Upper lobe of right lung (tissue), 1 donor: ENCODE measurements at regions not wholly inside any gene's neighbourhood (a gene's known extent, or its start where the extent isn't known, plus 50 kb on each side); places are given as distances from the start of the nearest gene placed in this dataset.
A peak's percentile ranks its signal among the peaks of the same experiment; 100 is the strongest.

Experiments
- ATAC-seq: fragments of 200-7000 bp; cut with Tn5 transposase; one replicate; pipeline ENCODE4 v1.9.1; 2020; ENCODE audit warnings: mild to moderate bottlenecking, moderate library complexity
- DNase-seq: peaks from one replicate; pipeline ENCODE4 v3.0.0-alpha.2; 2020
- H3K27ac ChIP-seq: fragments of 200-600 bp; one replicate; pipeline ENCODE4 v1.8.0; 2022
- H3K27me3 ChIP-seq: fragments of 200-600 bp; one replicate; pipeline ENCODE4 v1.8.0; 2022; ENCODE audit warnings: mild to moderate bottlenecking
- H3K36me3 ChIP-seq: fragments of 200-600 bp; one replicate; pipeline ENCODE4 v1.8.0; 2022
- H3K4me1 ChIP-seq: fragments of 200-600 bp; one replicate; pipeline ENCODE4 v1.8.0; 2022
- H3K4me3 ChIP-seq: fragments of 200-600 bp; one replicate; pipeline ENCODE4 v1.8.0; 2022; ENCODE audit warnings: mild to moderate bottlenecking
- H3K9me3 ChIP-seq: fragments of 200-600 bp; one replicate; pipeline ENCODE4 v1.8.0; 2022
- intact Hi-C: fragments of 100-400 bp; cut with DNase I; formaldehyde crosslinking; loops from one replicate; pipeline ENCODE4 v1.11.0; 2022
- TF ChIP-seq, protein P1 (sequence below): fragments of 200-600 bp; IDR thresholded peaks from one replicate; pipeline ENCODE4 v1.8.0; 2022; ENCODE audit warnings: antibody characterized with exemption
- donor health status: DM: no; HTN: yes; CAD: no; lungs with severe emphysema.

DNA sequence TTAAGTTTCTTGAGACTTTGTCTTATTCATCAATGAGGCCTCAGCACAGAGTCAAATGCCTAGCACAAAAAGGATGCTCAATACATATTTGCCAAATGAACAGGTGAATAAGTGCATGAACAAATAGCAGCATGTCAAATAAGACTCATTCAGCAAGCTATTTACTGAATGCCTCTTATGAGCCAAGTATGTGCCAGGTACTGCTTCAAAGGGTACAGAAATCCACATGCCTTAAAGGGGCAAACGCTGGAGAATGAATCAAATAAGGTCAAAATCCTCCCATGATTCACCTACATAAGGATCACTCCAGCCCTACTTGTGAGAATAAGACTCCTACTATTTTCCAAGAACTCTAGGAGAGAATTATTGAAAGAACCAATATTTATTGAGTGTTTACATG lies 260.2 kb upstream of the CPEB2 start:
- intact Hi-C loops, result no loop called here
- Histone ChIP-seq H3K4me1 (no peaks in the 10 kb centered on the region), H3K4me3 (no peak overlapping the region), H3K36me3 (no peaks in the 10 kb centered on the region), H3K27me3 (no peaks in the 10 kb centered on the region), H3K9me3 (no peaks in the 10 kb centered on the region), H3K27ac (no peak overlapping the region)
- peak; percentile 42 for ATAC-seq
- TF ChIP-seq, protein P1, sequence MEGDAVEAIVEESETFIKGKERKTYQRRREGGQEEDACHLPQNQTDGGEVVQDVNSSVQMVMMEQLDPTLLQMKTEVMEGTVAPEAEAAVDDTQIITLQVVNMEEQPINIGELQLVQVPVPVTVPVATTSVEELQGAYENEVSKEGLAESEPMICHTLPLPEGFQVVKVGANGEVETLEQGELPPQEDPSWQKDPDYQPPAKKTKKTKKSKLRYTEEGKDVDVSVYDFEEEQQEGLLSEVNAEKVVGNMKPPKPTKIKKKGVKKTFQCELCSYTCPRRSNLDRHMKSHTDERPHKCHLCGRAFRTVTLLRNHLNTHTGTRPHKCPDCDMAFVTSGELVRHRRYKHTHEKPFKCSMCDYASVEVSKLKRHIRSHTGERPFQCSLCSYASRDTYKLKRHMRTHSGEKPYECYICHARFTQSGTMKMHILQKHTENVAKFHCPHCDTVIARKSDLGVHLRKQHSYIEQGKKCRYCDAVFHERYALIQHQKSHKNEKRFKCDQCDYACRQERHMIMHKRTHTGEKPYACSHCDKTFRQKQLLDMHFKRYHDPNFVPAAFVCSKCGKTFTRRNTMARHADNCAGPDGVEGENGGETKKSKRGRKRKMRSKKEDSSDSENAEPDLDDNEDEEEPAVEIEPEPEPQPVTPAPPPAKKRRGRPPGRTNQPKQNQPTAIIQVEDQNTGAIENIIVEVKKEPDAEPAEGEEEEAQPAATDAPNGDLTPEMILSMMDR, result no peak
- DNase-seq, result no peak

DNA sequence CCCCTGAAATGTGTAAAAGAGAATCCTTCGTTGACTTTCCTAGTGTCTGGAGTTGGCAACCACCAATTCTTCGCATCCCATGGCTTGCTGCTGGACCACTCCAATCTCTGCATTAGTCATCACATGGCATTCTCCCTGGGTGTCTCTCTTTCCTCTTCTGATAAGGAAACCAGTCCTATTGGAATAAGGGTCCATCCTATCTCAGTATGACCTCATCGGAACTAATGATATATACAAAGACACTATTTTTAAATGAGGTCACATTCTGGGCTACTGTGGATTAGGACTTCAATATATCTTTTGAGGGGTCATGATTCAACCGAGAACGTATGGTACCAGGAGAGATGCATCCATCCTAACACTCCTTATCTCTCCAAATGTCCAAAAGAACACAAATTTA lies 259.1 kb upstream of the CPEB2 start:
- no peak overlapping the region for H3K4me3 ChIP-seq
- ATAC-seq (no peak), DNase-seq (no peak)
- no peaks in the 10 kb centered on the region for H3K27me3 ChIP-seq
- TF ChIP-seq, protein P1, result no peak
- no peak overlapping the region for H3K27ac ChIP-seq
- intact Hi-C loops, result no loop called here
- no peaks in the 10 kb centered on the region for H3K36me3 ChIP-seq
- H3K9me3 ChIP-seq, result no peaks in the 10 kb centered on the region
- H3K4me1 ChIP-seq, result no peaks in the 10 kb centered on the region

GRCh38 chr4:14743601-14744000 lies 258.7 kb upstream of the CPEB2 start:
- no peak for ATAC-seq
- TF ChIP-seq, protein P1, result no peak
- Histone ChIP-seq H3K36me3 (no peaks in the 10 kb centered on the region), H3K9me3 (no peaks in the 10 kb centered on the region), H3K27me3 (no peaks in the 10 kb centered on the region), H3K27ac (no peak overlapping the region), H3K4me1 (no peaks in the 10 kb centered on the region), H3K4me3 (no peak overlapping the region)
- no peak for DNase-seq
- intact Hi-C loops, result no loop called here

DNA sequence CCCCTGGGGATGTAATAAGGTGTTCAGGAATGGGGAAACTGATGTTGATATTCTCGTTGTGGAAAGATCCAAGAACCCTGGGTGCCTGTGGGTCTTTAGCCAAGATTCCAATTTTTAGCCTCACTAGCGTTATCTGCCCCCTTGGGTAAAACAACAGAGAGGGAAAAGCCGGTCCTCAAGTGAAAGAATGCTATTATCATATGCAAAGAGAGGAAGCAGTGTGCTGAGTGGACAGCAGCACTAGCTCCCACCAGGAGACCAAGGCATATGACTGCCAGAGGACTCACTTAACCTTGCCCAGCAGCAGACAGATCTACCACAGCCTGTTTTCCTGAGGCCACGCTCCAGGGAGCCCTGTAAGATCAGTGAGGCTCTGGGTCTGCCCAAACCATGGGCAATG lies 257.9 kb upstream of the CPEB2 start:
- Histone ChIP-seq H3K9me3 (no peaks in the 10 kb centered on the region), H3K4me1 (no peaks in the 10 kb centered on the region), H3K4me3 (no peak overlapping the region), H3K36me3 (no peaks in the 10 kb centered on the region), H3K27ac (no peak overlapping the region), H3K27me3 (no peaks in the 10 kb centered on the region)
- TF ChIP-seq, protein P1, result no peak
- DNase-seq, result no peak
- intact Hi-C loops, result no loop called here
- ATAC-seq, result no peak

- Histone ChIP-seq H3K27ac (no peak overlapping the region), H3K27me3 (no peaks in the 10 kb centered on the region), H3K4me3 (no peak overlapping the region), H3K36me3 (no peaks in the 10 kb centered on the region), H3K9me3 (peaks cover 3% of the 10 kb centered on the region), H3K4me1 (no peaks in the 10 kb centered on the region)
- ATAC-seq (peak; percentile 97), DNase-seq (peak; percentile 60)
- TF ChIP-seq, protein P1, result peak; percentile 50
- intact Hi-C loops, result no loop called here
Measured at GRCh38 chr4:14749910-14750309, 252.4 kb upstream of the CPEB2 start.

DNA sequence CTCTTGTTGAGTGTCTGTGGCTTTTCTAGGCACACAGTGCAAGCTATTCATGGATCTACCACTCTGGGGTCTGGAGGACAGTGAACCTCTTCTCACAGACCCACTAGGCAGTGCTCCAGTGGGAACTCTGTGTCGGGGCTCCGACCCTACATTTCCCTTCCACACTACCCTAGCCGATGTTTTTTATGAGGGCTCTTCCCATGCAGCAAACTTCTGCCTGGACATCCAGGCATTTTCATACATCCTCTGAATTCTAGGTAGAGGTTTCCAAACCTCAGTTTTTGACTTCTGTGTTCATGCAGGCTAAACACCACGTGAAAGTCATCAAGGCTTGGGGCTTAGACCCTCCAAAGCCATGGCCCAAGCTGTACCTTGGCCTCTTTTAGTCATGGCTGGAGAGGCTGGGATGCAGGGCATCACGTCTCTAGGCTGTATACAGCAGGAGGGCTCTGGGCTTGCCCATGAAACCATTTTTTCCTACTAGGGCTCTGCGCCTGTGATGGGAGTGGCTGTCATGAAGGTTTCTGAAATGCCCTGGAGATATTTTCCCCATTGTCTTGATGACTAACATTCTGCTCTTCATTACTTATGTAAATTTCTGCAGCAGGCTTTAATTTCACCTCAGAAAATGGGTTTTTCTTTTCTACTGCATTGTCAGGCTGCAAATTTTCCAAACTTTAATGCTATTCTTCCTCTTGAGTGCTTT lies 249.8 kb upstream of the CPEB2 start:
- TF ChIP-seq, protein P1, result no peak
- ATAC-seq (no peak), DNase-seq (no peak)
- Histone ChIP-seq H3K9me3 (peaks cover 3% of the 10 kb centered on the region), H3K27me3 (no peaks in the 10 kb centered on the region), H3K27ac (no peak overlapping the region), H3K36me3 (no peaks in the 10 kb centered on the region), H3K4me1 (no peaks in the 10 kb centered on the region), H3K4me3 (no peak overlapping the region)
- intact Hi-C loops, result no loop called here
